ENCODE measurements at regions not wholly inside any gene's neighbourhood (a gene's known extent, or its start where the extent isn't known, plus 50 kb on each side); places are given as distances from the start of the nearest gene placed in this dataset.

GRCh38 chr18:22297008-22297407, 120.7 kb downstream of the CTAGE1 start:
- H3K27me3 ChIP-seq (replicated peaks; ENCODE audit: control insufficient read depth, insufficient read depth, low read length) = no peaks in the 10 kb centered on the region
- BruUV-seq (replicated peaks) = no TSS peak
- intact Hi-C loops (cut with micrococcal nuclease; ENCODE audit: unreplicated experiment) = no loop called here

GRCh38 chr18:22296304-22296703, 121.4 kb downstream of the CTAGE1 start:
- Mint-ChIP-seq H3K4me3 (ENCODE audit: unreplicated experiment) (no peak overlapping the region), H3K27ac (ENCODE audit: unreplicated experiment) (no peak overlapping the region), H3K9me3 (ENCODE audit: unreplicated experiment) (no peaks in the 10 kb centered on the region), H3K4me1 (ENCODE audit: low read depth, unreplicated experiment) (no peaks in the 10 kb centered on the region), H3K36me3 (ENCODE audit: insufficient read depth, unreplicated experiment) (no peaks in the 10 kb centered on the region), H3K27me3 (ENCODE audit: insufficient read depth, unreplicated experiment) (no peaks in the 10 kb centered on the region)
- CTCF ChIA-PET = no interaction called here
- no peak overlapping the region for H3K4me3 ChIP-seq (ENCODE audit: low read depth, low read length)
- intact Hi-C loops (cut with micrococcal nuclease; ENCODE audit: unreplicated experiment) = no loop called here
- no peak for DNase-seq
- no peak for TF ChIP-seq CTCF (IDR thresholded peaks at IDR 0.05; ENCODE audit: insufficient read depth in 1 of 2, low read depth in 1 of 2, low read length in 1 of 2, severe bottlenecking in 1 of 2, unreplicated experiment in 1 of 2)
- no peaks in the 10 kb centered on the region for H3K9me3 ChIP-seq
- no TSS peak for BruUV-seq (replicated peaks)
- no peaks in the 10 kb centered on the region for H3K36me3 ChIP-seq (ENCODE audit: control insufficient read depth, insufficient read depth, low read length)
- H3K27me3 ChIP-seq (replicated peaks; ENCODE audit: control insufficient read depth, insufficient read depth, low read length) = no peaks in the 10 kb centered on the region
- POLR2A ChIA-PET = no interaction called here
- peaks cover 5% of the 10 kb centered on the region; the same call in 1 of the 2 replicates for H3K4me1 ChIP-seq

More at GRCh38 chr18:22297008-22297407, 120.7 kb downstream of the CTAGE1 start:
- Histone ChIP-seq H3K4me3 (ENCODE audit: low read depth, low read length) (no peak overlapping the region), H3K9me3 (no peaks in the 10 kb centered on the region), H3K36me3 (ENCODE audit: control insufficient read depth, insufficient read depth, low read length) (no peaks in the 10 kb centered on the region), H3K4me1 (peaks cover 12% of the 10 kb centered on the region; the same call in 1 of the 2 replicates)
- H3K4me3 Mint-ChIP-seq (ENCODE audit: unreplicated experiment) = no peak overlapping the region
- no peak for DNase-seq
- no peak overlapping the region for H3K27ac Mint-ChIP-seq (ENCODE audit: unreplicated experiment)
- no peak for TF ChIP-seq CTCF (IDR thresholded peaks at IDR 0.05; ENCODE audit: insufficient read depth in 1 of 2, low read depth in 1 of 2, low read length in 1 of 2, severe bottlenecking in 1 of 2, unreplicated experiment in 1 of 2)
- ChIA-PET POLR2A (no interaction called here), CTCF (no interaction called here)
- no peaks in the 10 kb centered on the region for H3K27me3 Mint-ChIP-seq (ENCODE audit: insufficient read depth, unreplicated experiment)
- H3K36me3 Mint-ChIP-seq (ENCODE audit: insufficient read depth, unreplicated experiment) = no peaks in the 10 kb centered on the region
- H3K9me3 Mint-ChIP-seq (ENCODE audit: unreplicated experiment) = no peaks in the 10 kb centered on the region
- H3K4me1 Mint-ChIP-seq (ENCODE audit: low read depth, unreplicated experiment) = peaks cover 6% of the 10 kb centered on the region

GRCh38 chr18:22293417-22293816, 124.0 kb downstream of the GATA6 start:
- intact Hi-C loops (cut with micrococcal nuclease; ENCODE audit: unreplicated experiment) = no loop called here
- Mint-ChIP-seq H3K36me3 (ENCODE audit: insufficient read depth, unreplicated experiment) (no peaks in the 10 kb centered on the region), H3K4me1 (ENCODE audit: low read depth, unreplicated experiment) (no peaks in the 10 kb centered on the region), H3K9me3 (ENCODE audit: unreplicated experiment) (no peaks in the 10 kb centered on the region), H3K27me3 (ENCODE audit: insufficient read depth, unreplicated experiment) (no peaks in the 10 kb centered on the region), H3K4me3 (ENCODE audit: unreplicated experiment) (no peak overlapping the region), H3K27ac (ENCODE audit: unreplicated experiment) (no peak overlapping the region)
- no peak for TF ChIP-seq CTCF (IDR thresholded peaks at IDR 0.05; ENCODE audit: insufficient read depth in 1 of 2, low read depth in 1 of 2, low read length in 1 of 2, severe bottlenecking in 1 of 2, unreplicated experiment in 1 of 2)
- Histone ChIP-seq H3K4me1 (no peaks in the 10 kb centered on the region), H3K36me3 (ENCODE audit: control insufficient read depth, insufficient read depth, low read length) (no peaks in the 10 kb centered on the region), H3K4me3 (ENCODE audit: low read depth, low read length) (no peak overlapping the region), H3K27me3 (replicated peaks; ENCODE audit: control insufficient read depth, insufficient read depth, low read length) (no peaks in the 10 kb centered on the region), H3K9me3 (no peaks in the 10 kb centered on the region)
- ChIA-PET CTCF (interaction anchor here (0.7 kb wide), 1 partner anchor 20 kb away, joined by 3 read pairs; no protein-coding TSS in a partner anchor), POLR2A (no interaction called here)
- BruUV-seq (replicated peaks) = no TSS peak
- DNase-seq = no peak

All from Caco-2 (cell line).